Left ventricle myocardium inferior (tissue), 1 donor: ENCODE measurements at regions not wholly inside any gene's neighbourhood (a gene's known extent, or its start where the extent isn't known, plus 50 kb on each side); places are given as distances from the start of the nearest gene placed in this dataset.

Experiments
- DNase-seq: peaks from one replicate; pipeline ENCODE4 v3.0.0-alpha.2; 2020
- H3K27ac ChIP-seq: fragments of 200-600 bp; replicated peaks from 2 replicates; pipeline ENCODE4 v1.8.0; 2021
- H3K27me3 ChIP-seq: fragments of 200-600 bp; 2 replicates; pipeline ENCODE4 v1.8.0; 2021; ENCODE audit warnings: low read depth
- H3K36me3 ChIP-seq: fragments of 200-600 bp; 2 replicates; pipeline ENCODE4 v1.8.0; 2021
- H3K4me1 ChIP-seq: fragments of 200-600 bp; 2 replicates; pipeline ENCODE4 v1.8.0; 2021
- H3K4me3 ChIP-seq: fragments of 200-600 bp; 2 replicates; pipeline ENCODE4 v1.8.0; 2021; ENCODE audit warnings: mild to moderate bottlenecking, moderate library complexity
- H3K9me3 ChIP-seq: fragments of 200-600 bp; replicated peaks from 2 replicates; pipeline ENCODE4 v1.8.0; 2021
- intact Hi-C: fragments of 100-400 bp; cut with micrococcal nuclease; formaldehyde crosslinking; loops from one replicate; pipeline ENCODE4 v1.11.0; 2022
- TF ChIP-seq, protein P1 (sequence below): fragments of 200-600 bp; IDR thresholded peaks from 2 replicates; pipeline ENCODE4 v1.8.0; 2021; ENCODE audit warnings: antibody characterized with exemption, mild to moderate bottlenecking, borderline replicate concordance
- donor health status: DM: no; HTN: yes; CAD: no; lungs with severe emphysema.

DNA sequence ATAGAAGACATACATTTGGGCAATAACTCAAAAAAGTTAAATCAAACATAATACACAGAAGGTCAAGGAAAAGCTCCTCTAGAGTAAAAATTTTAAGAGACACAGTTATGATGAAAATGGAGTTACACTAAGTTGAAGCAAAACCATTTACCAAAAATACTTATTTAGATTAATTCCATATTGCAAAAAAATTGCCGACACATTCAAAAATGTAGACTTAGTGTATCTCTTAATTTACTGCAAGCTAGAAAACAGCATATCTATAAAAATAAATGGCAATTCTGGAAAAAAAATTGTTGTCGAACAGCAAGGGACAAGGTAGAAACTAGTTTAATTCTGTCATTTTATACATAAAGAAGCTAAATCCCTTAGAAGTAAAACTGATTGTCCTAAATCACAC lies 248.7 kb upstream of the KIF2B start:
- Histone ChIP-seq H3K9me3 (no peaks in the 10 kb centered on the region), H3K4me1 (no peaks in the 10 kb centered on the region), H3K4me3 (no peak overlapping the region), H3K27ac (no peak overlapping the region), H3K27me3 (no peaks in the 10 kb centered on the region), H3K36me3 (no peaks in the 10 kb centered on the region)
- DNase-seq, result no peak
- TF ChIP-seq, protein P1, sequence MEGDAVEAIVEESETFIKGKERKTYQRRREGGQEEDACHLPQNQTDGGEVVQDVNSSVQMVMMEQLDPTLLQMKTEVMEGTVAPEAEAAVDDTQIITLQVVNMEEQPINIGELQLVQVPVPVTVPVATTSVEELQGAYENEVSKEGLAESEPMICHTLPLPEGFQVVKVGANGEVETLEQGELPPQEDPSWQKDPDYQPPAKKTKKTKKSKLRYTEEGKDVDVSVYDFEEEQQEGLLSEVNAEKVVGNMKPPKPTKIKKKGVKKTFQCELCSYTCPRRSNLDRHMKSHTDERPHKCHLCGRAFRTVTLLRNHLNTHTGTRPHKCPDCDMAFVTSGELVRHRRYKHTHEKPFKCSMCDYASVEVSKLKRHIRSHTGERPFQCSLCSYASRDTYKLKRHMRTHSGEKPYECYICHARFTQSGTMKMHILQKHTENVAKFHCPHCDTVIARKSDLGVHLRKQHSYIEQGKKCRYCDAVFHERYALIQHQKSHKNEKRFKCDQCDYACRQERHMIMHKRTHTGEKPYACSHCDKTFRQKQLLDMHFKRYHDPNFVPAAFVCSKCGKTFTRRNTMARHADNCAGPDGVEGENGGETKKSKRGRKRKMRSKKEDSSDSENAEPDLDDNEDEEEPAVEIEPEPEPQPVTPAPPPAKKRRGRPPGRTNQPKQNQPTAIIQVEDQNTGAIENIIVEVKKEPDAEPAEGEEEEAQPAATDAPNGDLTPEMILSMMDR, result no peak
- intact Hi-C loops, result no loop called here

DNA sequence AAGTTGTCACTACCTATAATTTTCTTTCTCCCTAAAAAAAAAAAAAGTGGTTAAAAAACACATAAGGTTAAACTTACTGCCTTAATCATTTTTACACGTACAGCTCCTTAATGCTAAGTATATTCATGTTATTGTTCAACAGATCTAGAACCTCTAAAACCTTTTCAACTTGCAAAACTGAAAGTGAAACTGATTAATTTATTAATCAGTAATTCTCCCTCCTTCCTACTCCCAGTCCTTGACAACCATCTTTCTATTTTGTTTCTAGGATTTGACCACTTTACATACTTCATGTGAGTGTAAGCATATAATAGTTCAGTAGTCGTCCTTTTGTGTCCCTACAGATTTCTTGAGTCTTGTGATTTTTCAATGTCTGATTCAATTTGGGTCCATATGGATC lies 251.4 kb upstream of the KIF2B start:
- DNase-seq, result no peak
- Histone ChIP-seq H3K36me3 (no peaks in the 10 kb centered on the region), H3K4me3 (no peak overlapping the region), H3K4me1 (no peaks in the 10 kb centered on the region), H3K9me3 (no peaks in the 10 kb centered on the region), H3K27me3 (no peaks in the 10 kb centered on the region), H3K27ac (no peak overlapping the region)
- TF ChIP-seq, protein P1, result no peak
- intact Hi-C loops, result no loop called here

DNA sequence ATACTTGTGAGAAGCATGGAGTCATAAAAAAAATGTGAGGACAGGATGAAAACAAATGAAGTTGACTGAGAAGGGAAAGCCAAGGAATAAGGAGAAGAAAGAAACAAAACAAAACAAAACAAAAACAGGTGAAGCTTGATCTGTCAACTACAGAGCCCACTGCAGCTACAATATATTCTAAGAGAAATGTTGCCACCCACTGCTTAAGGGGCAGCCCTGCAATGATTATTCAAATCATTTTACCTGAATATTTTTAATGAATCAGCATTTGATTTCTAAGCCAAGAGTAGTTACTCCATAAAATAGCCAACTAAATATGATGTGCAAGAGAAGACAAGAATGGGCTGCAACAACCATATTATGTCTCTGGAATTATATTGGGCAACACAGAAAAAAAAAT lies 252.0 kb upstream of the KIF2B start:
- Histone ChIP-seq H3K4me1 (no peaks in the 10 kb centered on the region), H3K9me3 (no peaks in the 10 kb centered on the region), H3K27me3 (no peaks in the 10 kb centered on the region), H3K4me3 (no peak overlapping the region), H3K36me3 (no peaks in the 10 kb centered on the region), H3K27ac (no peak overlapping the region)
- TF ChIP-seq, protein P1, result no peak
- no peak for DNase-seq
- intact Hi-C loops, result no loop called here

DNA sequence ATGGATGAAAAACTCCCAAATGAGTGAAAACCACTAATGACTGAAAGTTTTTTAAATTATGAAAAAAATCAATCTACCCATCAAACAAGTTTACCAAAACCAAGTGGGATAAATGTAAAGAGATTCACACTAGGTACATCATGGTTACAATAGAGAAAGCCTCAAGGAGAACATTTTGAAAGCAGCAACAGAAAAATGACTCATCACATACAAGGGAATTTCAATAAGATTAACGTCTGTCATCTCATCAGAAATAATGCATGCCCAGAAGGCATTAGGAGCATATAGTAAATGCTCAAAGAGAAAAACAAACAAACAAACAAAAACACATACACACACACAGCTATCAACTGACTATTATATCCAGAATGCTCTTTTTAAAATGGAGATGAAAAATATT lies 261.8 kb upstream of the KIF2B start:
- no peak for DNase-seq
- no peaks in the 10 kb centered on the region for H3K4me1 ChIP-seq
- no peaks in the 10 kb centered on the region for H3K36me3 ChIP-seq
- TF ChIP-seq, protein P1, result no peak
- H3K9me3 ChIP-seq, result peaks cover 21% of the 10 kb centered on the region
- no peak overlapping the region for H3K27ac ChIP-seq
- intact Hi-C loops, result no loop called here
- no peak overlapping the region for H3K4me3 ChIP-seq
- no peaks in the 10 kb centered on the region for H3K27me3 ChIP-seq

DNA sequence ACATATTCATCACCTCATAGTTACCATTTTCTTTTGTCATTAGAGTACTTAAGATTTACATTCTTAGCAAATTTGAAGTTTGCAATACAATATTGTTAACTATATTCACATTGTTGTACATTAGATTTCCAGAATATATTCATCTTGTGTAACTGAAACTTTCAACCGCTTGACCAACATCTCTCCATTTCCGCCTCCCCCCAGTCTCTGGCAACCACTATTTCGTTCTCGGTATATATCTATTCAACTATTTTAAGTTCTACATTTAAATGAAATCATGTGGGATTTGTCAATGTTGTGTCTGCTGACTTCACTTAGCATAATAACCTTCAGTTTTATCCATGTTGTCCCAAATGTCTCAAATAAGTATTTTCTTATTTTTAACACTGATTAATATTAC lies 274.5 kb upstream of the KIF2B start:
- DNase-seq, result no peak
- Histone ChIP-seq H3K4me3 (no peak overlapping the region), H3K36me3 (no peaks in the 10 kb centered on the region), H3K27me3 (no peaks in the 10 kb centered on the region), H3K4me1 (no peaks in the 10 kb centered on the region), H3K27ac (no peak overlapping the region), H3K9me3 (no peaks in the 10 kb centered on the region)
- TF ChIP-seq, protein P1, result no peak
- intact Hi-C loops, result loop anchor here (10.0 kb wide), 1 partner anchor 63 kb away; no protein-coding TSS in a partner anchor

DNA sequence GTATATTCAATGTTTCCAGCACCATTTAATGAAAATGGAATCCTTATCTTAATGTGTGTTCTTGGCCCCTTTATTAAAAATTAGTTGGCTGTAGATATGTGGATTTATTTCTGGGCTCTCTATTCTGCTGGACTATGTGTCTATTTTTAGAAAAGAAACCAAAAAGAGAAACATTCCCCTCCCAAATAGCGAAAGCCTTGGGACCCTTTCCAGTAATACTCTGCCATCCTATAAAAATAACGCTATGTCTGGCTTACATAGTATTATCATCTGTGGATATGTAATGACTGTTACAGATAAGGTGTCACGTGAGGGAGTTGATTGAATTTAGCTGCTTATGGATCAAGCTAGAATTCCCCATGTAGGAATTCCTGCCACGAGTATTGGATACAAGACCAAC lies 279.3 kb upstream of the KIF2B start:
- H3K27ac ChIP-seq, result no peak overlapping the region
- H3K36me3 ChIP-seq, result no peaks in the 10 kb centered on the region
- no peaks in the 10 kb centered on the region for H3K9me3 ChIP-seq
- no peaks in the 10 kb centered on the region for H3K27me3 ChIP-seq
- intact Hi-C loops, result loop anchor here (10.0 kb wide), 1 partner anchor 59 kb away; no protein-coding TSS in a partner anchor
- TF ChIP-seq, protein P1, result no peak
- no peaks in the 10 kb centered on the region for H3K4me1 ChIP-seq
- no peak overlapping the region for H3K4me3 ChIP-seq
- DNase-seq, result no peak
